HG02623 (cell line): ENCODE measurements at regions not wholly inside any gene's neighbourhood (a gene's known extent, or its start where the extent isn't known, plus 50 kb on each side); places are given as distances from the start of the nearest gene placed in this dataset.
A peak's percentile ranks its signal among the peaks of the same experiment; 100 is the strongest.
"Not testable (repeated sequence)": the region's sequence is repeated elsewhere in the genome, so short reads cannot be mapped to it uniquely, and the experiment has no call there.

Experiments
- ATAC-seq: cut with Tn5 transposase; IDR thresholded peaks from one replicate; pipeline ENCODE4 v1.9.1; 2021; ENCODE audit warnings: moderate library complexity; ENCODE audit not compliant: unreplicated experiment

DNA sequence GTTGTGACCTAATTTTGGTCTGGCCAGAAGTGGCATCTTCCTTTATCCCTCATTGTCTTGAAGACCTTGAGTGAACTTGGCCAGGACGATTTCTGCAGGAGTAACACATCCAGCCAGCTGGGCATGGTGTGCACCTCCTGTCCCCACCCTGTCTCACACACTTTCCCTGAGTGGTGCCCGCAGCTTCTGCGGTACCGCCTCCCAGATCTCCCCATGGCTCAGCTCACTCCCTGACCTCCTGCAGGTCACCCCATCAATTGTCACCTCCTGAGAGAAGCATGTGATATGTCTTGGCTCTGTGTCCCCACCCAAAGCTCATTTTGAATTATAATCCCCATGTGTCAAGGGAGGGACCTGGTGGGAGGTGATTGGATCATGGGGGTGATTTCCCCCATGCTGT lies 50.2 kb upstream of the TP53I11 start:
- no peak for ATAC-seq

DNA sequence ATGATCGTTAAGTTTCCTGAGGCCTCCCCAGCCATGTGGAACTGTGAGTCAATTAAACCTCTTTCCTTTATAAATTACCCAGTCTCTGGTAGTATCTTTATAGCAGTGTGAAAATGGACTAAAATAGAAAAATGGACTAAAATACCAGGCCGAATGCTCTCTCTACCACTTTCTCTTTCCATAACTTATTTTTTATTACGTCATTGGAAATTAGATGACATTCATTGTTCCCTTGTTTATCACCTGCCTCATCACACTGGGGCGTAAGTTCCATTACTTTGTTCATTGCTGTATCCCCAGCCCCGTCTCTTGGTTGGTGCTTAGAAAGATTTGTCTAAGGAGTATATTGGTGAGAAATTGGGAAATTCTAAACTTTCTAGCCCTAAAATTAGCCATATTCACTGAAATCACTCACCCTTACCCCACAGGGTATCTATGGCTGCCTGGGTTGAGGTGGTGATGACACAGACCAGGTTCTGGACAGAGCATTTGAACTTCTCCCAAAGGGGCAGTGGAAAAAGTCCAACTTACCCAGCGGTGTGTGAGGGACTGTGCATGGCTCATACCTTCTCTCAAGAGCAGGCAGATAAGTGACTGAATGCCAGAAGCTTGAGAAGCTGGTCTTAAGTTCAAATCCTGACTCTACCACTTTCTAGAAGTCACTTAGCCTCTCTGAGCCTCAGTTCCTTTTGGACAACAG lies 50.9 kb upstream of the TP53I11 start:
- no peak for ATAC-seq

DNA sequence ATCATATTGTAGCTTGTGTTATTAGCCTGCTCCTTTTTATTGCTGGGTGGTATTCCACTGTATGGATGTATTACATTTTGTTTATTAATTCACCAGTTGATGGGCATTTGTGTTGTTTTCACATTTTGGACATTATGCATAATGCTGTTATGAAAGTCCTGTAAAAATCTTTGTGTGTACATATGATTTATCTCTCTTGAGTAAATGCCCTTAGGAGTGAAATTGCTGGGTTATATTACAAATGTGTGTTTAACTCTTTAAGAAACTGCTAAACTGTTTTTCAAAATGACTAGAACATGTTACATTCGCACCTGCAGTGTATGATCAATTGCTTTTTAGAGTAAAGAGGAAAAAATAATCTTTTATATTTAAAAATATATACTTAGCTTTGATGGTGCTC lies 54.4 kb upstream of the TP53I11 start:
- no peak for ATAC-seq

DNA sequence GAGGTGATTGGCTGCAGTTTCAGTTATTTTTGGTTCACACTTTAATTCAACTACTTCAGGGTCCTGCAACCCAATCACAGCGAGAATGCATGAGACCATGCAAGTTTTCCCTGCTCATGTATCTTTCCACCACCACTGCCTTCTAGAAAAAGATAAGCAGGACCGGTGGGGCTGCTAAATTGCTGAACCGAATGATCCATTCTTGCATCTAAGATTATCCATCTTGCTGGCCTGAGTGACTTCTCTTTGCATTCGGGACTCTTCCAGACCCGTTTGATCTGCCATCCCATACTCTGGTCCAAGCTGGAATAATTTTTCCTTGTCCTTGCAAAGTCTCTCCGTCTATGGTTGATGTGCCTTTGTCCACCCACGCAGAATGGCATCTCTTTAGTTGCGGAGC lies 56.3 kb upstream of the TP53I11 start:
- no peak for ATAC-seq

DNA sequence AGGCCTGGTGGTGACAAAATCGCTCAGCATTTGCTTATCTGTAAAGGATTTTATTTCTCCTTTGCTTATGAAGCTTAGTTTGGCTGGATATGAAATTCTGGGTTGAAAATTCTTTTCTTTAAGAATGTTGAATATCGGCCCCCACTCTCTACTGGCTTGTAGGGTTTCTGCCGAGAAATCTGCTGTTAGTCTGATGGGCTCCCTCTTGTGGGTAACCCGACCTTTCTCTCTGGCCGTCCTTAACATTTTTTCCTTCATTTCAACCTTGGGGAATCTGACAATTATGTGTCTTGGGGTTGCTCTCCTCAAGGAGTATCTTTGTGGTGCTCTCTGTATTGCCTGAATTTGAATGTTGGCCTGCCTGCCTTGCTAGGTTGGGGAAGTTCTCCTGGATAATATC lies 65.3 kb upstream of the TP53I11 start:
- not testable (repeated sequence) for ATAC-seq

DNA sequence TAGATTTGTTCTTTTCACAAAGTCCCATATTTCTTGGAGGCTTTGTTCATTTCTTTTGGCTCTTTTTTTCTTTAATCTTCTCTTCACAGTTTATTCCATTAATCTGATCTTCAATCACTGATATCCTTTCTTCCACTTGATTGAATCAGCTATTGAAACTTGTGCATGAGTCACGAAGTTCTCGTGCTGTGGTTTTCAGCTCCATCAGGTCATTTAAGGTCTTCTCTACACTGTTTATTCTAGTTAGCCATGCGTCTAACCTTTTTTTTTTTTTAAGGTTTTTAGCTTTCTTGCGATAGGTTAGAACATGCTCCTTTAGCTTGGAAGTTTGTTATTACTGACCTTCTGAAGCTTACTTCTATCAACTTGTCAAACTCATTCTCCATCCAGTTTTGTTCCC lies 65.8 kb upstream of the TP53I11 start:
- ATAC-seq: not testable (repeated sequence)

DNA sequence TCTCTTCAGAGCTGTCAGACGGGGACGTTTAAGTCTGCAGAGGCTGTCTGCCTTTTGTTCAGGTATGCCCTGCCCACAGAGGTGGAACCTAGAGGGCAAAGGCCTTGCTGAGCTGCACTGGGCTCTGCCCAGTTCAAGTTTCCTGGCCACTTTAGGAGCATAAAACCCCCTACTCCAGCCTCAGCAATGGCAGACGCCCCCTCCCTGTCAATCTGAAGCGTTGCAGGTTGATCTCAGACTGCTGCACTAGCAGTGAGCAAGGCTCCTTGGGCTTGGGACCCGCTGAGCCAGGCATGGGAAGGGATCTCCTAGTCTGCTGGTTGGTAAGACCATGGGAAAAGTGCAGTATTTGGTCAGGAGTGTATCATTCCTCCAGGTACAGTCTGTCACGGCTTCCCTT lies 66.6 kb upstream of the TP53I11 start:
- no peak for ATAC-seq

DNA sequence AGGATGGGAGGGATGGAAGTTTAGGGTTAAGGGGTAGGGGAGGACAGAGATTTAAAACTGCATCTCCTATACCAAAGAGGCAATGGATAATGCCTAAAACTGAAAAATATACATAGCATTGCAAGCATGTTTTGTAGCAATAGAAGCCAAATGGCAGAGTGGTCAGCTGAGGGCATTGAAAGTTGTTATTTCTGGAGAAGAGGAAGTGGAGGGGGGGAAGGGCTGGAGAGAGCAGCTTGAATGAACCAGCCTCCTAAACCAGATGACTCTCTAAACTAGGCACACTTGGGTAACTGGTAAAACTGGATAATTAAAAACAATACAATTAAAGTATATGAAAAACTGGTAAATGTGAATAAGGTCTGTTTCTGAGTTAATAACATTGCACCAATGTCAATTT lies 70.3 kb upstream of the TP53I11 start:
- ATAC-seq: no peak

DNA sequence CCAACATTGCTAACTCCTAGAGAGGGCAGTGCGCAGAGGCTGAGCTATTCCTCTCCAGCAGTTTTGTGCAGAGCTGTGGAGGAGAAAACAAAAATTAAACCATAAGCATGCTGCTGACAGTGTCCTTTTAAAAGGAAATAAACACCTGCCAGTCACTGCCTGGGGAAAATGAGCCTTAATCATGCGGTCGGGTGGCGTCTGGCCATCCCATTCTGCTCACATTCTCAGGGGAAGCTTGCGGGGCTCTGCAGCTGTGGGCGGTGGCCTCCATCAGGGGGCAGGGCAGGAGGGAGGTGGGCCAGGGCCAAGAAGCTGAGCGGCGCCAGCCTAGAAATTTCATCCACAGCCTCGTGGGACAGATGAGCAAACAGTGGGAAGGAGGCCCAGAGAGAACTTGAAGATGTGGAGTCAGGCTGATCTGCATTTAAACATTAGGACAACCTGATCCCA lies 71.0 kb upstream of the TP53I11 start:
- no peak for ATAC-seq

DNA sequence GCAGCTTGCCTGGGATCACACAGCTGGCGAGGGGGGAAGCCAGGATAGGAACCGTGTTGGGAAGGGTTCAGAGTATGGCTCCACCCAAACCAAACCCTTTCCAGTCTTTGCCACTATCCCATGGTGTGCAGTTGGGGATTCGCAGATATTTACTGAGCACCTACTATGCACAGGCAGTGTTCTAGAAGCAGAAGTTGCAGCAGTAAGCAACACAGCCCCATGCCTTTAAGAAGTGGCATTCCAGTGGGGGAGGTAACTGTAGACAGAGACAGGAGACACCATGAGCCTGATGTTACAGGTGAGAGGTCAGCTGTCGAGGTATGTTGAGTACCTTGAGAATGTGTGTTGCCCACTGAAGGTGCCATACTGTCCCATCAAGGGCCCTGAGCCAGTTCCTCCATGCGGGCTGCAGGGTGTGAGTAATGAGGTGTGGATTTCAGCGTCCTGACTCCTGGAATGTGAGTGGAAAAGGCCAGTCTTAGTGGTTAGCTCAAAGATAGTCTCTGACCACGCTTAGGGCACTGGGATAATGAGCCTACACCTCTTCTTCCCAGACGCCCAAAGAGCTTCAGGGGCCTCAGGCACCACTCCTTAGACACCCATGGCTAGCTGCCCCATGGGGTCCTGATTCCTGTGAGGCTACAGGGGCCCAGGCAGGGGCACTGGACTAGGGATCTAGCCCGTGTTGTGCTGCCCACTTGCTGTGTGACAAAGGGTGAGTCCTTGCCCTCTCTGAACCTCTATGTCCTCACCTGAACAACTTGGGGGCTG lies 71.8 kb upstream of the TP53I11 start:
- no peak for ATAC-seq

DNA sequence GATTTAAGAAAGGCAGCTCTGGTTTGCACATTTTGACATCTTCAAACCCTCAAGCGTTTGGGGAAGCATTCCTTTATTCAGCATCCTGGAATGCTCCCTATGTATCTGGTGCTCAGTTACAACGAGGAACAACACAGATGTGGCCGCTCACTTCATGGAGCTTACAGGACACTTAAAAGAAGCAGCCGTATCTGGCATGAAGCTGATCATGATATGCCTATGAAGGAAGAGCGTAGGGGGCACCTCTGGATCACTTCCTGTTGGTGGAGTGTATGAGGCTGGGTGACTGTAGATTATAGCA lies 72.3 kb upstream of the TP53I11 start:
- no peak for ATAC-seq

DNA sequence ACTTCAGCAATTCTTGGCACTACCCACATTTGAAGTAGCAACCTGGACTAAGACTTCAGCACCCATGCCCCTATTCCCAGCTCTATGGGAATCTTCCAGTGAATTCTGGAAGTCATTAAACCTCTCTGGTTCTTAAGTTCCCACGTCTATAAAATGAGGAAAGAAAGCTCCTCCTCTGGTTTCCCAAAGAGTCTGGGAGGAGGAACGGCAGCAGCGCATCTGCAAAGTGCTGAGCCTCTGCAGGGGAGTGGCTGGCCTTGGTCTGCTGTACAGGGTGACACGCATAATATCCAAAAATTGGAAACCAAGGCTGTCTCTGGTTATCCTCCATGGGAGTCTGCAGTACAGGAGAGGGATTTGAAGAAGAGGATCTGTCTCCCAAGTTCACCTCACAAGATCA lies 73.6 kb upstream of the TP53I11 start:
- no peak for ATAC-seq

DNA sequence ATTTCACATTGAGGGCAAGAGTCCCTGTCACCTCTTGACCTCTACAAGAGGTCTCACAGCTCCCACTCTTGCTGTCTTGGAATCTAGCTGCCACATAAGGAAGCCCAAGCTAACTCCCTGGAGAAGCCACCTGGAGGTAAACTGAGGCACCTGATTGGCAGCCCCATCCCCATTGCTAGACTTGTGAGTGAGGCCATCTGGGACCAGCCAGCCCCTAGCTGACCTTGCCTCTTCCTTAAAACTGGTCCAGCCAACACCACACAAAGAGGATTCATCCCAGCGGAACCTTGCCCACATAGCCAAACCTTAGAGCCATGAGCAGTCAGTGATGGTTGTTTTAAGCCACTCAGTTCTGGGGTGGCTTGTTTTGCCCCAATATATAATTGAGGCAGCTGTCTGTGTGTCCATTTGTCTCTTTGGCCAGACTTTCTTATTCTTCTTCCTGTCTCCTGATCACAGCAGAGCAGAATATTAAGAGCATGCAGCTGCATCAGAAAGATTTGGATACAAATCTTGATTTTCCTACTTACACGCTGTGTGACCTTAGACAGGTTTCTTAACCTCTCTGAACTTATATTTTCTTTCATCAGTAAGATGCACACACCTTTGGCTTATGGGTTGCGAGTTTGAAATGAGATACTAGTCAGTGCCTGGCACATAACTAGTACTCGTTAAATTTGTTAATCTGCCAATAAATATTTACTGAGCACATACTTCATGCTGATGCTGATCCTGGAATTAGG lies 74.3 kb upstream of the TP53I11 start:
- ATAC-seq: no peak

DNA sequence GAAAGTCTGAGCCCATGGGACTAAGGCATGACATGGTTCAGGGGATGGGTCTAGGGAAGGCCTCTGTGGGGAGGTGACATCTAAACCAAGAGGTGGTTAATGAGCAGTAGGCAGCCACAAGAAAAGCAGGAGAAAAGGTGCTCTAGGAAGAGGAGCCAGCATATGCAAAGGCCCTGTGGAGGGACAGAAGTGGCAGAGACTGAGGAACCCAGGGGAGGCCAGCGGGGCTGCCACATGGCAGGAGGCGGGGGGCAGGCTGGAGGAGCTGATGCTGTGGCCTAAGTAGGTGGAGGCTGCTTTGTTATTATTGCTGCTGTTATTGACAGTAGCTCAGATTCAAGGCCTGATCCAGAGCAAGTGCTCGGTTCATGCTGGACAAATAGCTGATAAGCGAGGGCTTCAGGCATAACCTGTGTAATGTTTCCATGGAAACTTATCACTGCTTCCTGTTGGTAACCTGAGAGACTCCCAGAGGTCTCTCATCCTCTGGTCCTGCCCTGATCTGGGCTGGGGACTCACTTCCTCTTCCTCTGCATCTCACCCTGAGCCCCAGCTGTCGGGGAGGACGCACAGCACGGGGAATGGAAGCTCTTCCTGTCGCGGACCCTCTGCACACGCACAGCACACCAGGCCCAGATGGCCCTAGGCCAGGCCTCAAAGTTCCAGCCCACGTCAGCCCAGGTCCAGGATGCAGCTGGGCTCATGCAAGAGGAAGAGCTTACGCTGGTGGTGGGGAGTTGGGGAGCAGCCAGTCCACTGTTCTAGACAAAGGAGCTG lies 75.2 kb upstream of the TP53I11 start:
- ATAC-seq: no peak

DNA sequence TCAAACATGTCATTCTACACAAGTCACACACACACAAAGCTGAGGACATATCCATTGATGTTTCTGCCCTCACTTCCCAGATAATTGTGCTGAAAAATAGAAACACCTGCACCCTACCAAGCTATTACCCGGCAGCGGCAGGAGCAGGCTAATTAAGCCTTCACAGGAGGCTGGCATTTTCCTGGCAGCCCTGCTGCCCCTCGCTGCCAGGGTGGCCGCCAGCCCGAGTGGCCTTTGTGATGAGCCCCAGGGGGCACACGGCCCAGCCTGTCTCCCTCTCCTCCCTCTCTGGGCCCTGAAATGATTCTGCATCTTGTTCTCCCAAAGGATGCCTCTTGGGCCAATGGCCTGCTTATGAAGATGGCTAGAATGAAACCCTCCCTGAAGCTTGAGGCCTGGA lies 76.2 kb upstream of the TP53I11 start:
- ATAC-seq: no peak

DNA sequence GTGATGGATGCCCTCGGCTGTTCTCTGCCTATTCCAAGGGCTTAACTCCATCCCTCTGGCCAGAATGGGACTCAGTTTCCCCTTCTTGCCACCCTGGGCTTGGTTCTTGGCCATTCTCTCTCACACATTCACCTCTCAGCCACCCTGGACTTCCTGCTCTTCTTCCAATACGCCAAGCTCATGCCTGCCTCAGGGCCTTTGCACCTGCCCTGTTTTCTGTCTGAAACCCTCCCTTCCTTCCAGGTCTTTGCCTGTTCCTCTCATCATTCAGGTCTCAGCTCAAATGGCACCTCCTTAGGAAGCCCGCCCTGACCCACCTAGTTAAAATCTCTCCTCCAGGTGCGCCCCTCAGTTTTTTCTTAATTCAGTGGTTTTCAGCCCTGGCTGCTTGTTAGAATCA lies 76.6 kb upstream of the TP53I11 start:
- ATAC-seq: no peak

DNA sequence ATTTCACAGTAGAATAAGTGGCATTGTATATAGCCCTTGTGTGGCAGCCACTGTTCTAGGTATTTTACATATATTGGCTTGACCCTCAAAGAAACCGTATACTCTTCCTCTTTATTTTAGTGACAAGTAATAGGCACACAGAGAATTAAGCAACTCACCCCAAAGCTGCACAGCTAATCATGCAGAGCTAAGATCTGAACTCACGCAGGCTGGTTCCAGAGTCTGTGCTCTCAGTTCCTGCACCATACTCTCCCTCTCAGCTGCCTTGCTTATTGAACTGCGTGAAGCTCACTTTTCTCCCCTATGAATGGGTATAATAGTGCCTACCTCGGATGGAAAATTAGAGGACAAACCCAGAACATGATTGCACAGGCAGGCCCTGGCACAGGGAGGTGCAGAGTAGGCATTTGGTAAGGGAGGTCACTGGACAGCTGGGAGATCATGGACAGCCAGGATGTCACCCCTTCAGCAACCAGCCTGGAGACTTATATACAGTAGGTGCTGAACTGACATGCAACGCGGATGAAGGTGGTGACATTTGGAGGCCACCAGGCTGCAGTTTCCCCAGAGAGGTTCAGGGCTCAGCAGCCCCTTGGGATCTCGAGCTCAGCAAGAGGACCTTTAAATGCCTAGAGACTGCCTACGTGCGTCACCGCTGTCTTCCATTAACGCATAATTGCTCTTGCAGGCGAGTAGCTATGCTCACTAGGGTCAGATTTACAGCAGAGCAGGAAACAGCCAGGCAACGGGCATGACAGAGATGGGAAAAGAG lies 78.4 kb upstream of the TP53I11 start:
- ATAC-seq: no peak

DNA sequence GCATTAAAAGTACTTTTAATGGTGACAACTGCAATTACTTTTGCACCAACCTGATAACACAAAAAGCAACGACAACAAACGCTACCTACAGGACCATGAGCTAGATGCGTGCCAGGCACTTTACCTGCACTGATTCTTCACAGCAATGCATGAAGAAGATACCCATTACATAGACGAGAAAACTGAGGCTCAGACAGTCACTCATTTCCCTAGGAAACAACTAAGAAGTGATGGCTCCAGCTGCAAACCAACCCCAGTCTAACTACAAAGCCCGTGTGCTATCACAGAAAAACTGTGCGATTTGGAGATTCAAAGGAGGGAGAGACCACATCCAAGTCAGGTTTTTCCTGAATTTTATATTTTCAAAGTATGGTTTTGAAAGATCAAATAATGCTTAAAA lies 80.1 kb upstream of the TP53I11 start:
- no peak for ATAC-seq

DNA sequence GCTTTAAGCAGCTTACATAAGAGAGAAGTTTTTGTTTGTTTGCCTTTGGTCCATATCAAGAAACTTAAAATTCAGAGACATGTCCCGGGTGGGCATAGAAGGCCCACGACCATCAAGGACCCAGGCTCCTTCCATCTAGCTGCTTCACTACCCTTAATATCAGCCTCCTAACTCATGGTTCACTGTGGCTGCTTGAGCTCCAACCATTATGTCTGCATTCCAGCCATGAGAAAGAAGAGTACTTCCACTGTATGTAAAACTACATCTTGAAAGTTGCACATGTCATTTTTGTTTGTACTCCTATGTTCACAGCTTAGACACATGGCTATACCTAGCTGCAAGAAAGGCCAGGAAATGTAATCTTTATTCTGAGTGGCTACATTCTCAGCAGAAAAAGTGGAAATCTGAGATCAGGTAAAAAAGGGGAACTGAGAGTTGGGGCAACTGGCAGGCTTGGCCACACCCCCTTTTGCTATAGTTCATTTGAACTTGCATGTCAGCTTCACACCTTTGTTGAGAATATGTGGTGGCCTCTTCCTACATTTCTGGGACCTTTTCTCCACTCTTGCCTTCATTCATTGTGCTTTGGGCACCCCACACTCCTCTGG lies 81.3 kb upstream of the TP53I11 start:
- peak; percentile 90 for ATAC-seq

DNA sequence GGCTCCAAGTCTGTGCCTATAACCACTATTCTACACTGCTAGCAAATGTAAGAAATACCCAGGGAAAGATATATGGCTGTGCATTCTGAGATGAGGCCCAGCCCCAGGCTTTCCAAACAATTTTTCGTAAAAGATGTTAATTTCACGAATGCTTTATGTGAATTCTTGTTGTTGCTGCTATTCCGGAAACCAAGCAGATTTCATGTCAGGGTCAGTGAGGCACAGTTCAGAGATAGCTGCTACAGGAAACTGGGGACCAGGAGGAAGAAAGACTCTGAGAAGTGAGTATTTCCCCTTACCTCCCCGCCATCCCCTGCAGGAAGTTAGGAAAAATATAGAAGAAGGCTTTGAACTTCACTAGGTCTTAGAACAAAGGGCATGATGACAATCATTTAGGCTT lies 84.7 kb upstream of the TP53I11 start:
- ATAC-seq: no peak
